H4 (cell line): ENCODE measurements at regions not wholly inside any gene's neighbourhood (a gene's known extent, or its start where the extent isn't known, plus 50 kb on each side); places are given as distances from the start of the nearest gene placed in this dataset.
"Not testable (repeated sequence)": the region's sequence is repeated elsewhere in the genome, so short reads cannot be mapped to it uniquely, and the experiment has no call there.

Experiments used
- DNase-seq: peaks from one replicate; pipeline ENCODE4 v3.0.0-alpha.2; 2015; ENCODE audit warnings: low spot score

DNA sequence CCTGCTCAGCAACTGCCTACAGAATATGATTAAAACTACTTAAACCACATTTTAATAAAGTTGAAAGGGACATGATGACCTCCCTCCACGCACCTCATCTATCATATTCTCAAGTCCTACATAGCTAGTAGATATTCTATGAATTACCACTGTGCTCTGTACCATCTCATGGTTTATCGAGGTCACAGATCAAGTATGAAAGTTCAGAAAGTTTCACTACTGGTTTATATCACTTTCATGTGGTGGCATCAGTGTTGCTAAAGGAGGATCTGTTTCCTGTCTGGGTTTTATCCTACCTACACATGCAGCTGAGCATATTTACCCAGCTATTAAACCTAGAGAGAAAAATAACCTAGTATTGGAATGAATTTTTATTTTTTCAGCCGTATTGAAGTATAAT lies 214.9 kb upstream of the MON1B start:
- DNase-seq = no peak

- no peak for DNase-seq
These were observed 214.2 kb upstream of the MON1B start for GRCh38 chr16:76976756-76977155.

GRCh38 chr16:76984196-76984595 lies 206.8 kb upstream of the MON1B start:
- no peak for DNase-seq

- no peak for DNase-seq
These were observed 205.5 kb upstream of the MON1B start for GRCh38 chr16:76985392-76986045.

DNA sequence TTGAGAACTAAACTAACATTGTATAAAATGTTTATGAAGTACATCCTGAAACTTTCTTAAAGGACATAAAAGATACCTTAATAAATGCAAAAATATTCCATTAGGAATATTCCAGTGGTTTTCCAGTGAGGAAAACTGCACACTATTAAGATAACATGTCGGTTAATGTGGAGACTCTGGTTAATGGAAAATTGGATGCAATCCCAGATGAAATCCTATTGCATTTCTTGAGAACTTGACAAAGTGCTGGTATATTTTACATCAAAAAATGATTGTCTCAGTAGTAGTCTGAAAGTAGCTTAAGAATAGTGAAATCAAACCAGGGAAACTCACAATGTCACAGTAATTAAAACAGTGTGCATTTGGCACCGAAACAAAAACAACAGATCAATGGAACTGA lies 202.5 kb upstream of the MON1B start:
- no peak for DNase-seq

DNA sequence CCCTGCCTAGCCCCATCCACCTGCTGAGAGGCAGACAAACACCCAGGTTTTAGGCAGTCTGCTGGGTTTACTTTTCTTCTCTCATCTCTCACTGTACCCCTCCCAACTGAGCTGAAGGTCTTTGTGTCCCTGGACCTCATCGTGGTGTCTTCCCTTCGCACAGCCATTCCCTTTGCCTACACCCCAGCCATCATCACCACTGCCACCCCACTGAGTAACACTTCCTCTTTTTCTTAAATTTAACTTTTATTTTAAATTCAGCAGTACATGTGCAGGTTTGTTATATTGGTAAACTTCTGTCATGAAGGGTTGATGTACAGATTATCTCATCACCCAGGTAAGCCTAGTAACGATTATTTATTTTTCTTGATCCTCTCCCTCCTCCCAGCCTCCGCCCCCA lies 188.3 kb upstream of the MON1B start:
- no peak for DNase-seq

GRCh38 chr16:77009453-77009852 lies 181.5 kb upstream of the MON1B start:
- no peak for DNase-seq

DNA sequence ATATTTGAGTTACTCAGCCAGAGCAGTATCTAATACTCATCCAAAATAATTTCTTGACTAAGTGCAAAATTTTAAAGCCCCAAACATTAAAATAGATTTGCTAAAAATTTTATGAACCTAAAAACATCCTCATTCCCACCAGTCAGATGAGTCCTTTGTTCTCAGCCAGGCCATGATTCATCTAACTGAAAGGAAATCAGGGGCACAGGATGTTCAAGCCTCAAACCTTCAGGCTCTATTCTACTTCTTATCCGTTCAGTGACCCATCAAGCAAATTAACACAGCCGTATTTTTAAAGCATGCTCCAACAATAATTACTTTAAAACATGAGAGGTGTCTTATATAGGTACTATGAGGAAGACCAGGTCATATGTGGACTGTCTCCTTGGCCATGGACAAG lies 176.5 kb upstream of the MON1B start:
- no peak for DNase-seq

GRCh38 chr16:77030600-77030999 lies 160.4 kb upstream of the MON1B start:
- no peak for DNase-seq

GRCh38 chr16:77033516-77033915 lies 157.5 kb upstream of the MON1B start:
- DNase-seq = no peak

DNA sequence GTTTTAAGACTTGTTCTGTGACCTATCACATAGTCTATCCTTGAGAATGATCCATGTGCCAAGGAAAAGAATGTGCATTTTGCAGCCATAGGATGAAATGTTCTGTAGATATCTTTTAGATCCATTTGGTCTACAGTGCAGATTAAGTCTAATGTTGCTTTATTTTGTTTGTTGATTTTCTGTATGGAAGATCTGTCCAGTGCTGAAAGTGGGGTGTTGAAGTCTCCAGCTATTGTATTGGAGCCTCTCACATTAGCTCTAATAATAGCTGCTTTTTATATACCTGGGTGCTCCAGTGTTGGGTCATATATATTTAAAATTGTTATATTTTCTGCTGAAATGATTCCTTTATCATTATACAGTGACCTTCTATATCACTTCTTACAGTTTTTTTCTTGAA lies 155.6 kb upstream of the MON1B start:
- DNase-seq = no peak

- no peak for DNase-seq
These were observed 153.2 kb upstream of the MON1B start for GRCh38 chr16:77037696-77038347.

- no peak for DNase-seq
These were observed 149.5 kb upstream of the MON1B start for GRCh38 chr16:77041468-77041867.

DNA sequence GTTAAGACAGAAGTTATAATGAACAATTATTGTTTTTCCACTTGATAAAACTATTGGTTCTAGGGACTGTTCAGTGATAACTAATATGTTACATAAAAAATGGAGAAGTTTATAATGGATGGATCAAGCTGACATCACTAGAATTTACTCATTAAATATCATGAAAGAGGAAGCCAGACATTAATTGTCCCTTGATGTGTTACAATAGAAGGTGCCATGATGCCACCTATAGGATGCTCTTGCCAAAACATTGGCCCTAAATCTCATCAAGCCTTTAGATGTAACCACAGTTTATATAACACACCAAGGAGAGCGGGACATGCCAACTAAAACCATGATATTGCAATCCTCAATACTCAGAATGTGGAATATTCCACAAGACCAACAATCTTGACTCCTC lies 147.9 kb upstream of the MON1B start:
- DNase-seq = peak; percentile 71

DNA sequence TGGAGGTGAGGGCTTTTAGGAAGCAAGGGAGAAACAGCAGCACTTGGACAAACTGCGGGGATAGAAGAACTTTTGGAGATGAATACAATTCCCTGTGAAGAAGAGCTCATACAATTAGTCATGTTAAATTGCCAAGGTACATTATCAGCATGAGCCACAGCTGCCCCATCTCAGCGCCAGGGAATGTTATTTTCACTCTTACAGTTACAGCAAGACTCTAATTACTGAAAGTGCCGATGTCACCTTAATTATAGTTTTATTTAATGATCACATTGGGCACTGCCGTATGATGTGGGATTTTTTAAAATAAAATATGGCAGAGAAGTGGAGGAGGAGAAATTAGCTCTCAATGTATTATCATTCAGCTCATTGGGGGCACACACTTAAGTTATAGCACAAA lies 144.8 kb upstream of the MON1B start:
- no peak for DNase-seq

GRCh38 chr16:77048085-77048484 lies 142.9 kb upstream of the MON1B start:
- no peak for DNase-seq

GRCh38 chr16:77049577-77049976 lies 141.4 kb upstream of the MON1B start:
- no peak for DNase-seq

DNA sequence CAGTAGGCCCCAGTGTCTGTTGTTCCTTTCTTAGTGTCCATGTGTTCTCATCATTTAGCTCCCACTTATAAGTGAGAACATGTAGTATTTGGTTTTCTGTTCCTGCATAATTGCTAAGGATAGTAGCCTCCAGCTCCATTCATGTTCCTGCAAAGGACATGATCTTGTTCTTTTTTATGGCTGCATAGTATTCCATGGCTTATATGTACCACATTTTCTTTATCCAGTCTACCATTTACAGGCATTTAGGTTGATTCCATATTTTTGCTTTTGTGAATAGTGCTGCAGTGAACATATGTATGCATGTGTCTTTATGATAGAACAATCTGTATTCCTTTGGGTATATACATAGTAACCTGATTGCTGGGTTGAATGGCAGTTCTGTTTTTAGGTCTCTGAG lies 134.4 kb upstream of the MON1B start:
- not testable (repeated sequence) for DNase-seq

DNA sequence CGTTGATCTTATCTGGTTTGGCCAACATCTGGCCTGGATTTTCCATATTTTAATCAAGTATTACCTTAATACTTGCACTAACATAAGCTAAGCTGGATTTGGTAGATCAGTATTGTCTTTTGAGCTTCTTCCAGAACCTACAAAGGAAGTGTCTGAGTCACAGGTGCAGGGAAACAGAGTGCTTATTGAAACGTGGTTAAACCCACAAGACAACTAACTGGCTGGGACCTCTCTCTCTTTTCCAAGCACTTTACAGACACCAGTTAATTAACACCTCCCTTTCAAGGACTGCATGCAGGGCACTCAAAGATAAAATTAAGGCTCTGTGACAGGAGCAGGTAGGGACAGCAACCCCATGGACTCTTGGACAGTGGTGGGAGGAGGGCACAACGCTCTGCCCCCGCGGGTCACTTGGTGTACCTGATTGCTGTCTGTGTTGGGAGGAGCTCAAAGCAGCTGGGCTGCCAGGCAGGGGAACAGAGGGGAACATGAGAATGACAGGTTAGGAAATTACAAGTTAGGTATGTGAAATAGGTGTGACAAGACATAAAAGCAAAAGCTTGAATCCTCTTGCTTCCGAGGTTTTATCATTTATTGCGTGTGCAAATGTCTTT lies 133.7 kb upstream of the MON1B start:
- DNase-seq = no peak

DNA sequence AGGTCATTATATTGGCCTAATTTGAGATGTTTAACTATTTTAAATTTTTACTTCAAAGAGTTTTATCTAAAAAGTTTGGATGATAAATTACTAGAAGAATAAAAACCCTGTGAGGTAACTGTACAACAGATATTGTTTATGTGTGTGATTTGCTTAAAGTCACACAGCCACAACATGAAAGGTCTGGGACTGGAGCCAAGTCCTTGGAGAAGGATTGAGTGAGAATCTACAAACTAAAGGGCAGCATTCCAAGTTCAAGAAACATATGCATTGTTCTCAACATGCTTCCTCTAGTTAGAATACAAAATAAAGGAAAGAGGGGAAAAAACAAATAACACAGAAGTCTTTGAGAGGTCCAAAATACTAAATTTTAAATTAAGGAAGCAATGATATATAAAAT lies 131.5 kb upstream of the MON1B start:
- peak; percentile 69 for DNase-seq

DNA sequence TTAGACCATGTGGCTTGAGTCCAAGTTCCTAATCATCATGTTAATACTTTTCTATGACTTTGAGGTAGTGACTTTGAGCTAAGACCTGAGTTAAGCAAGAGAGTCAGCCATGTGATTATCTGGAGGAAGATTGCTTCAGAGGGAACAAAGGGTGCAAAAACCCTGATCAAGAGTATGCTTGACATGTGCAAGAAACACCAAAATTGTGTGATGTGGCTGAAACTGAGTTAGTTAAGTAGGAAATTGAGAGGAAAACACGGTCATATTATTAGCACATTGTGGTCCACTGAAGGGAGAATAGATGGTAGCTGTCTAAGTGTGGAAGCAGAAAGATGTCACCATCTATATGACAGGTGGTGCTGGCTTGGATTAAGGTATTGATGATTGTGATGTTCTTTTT lies 130.4 kb upstream of the MON1B start:
- DNase-seq = no peak

GRCh38 chr16:77062878-77063675 lies 127.9 kb upstream of the MON1B start:
- DNase-seq = peak; percentile 33

- peak; percentile 11 for DNase-seq
These were observed 127.3 kb upstream of the MON1B start for GRCh38 chr16:77063676-77064016.
